HCT116 (cell line): ENCODE measurements at regions not wholly inside any gene's neighbourhood (a gene's known extent, or its start where the extent isn't known, plus 50 kb on each side); places are given as distances from the start of the nearest gene placed in this dataset.

Source experiments
- CTCF ChIP-seq, 3 experiments: fragments of 200-600 bp in 1 of 3; sonication (generic) in 1 of 3; IDR thresholded peaks in 2 of 3; conservative IDR thresholded peaks in 1 of 3; 2 replicates each; pipeline ENCODE4 v1.5.1; 2012 to 2017; ENCODE audit warnings: low read depth in 2 of 3, low read length in 2 of 3, antibody characterized with exemption in 1 of 3, borderline replicate concordance in 1 of 3, control low read depth in 1 of 3, mild to moderate bottlenecking in 1 of 3, mixed read lengths in 1 of 3, mixed run types in 1 of 3, moderate library complexity in 1 of 3; ENCODE audit not compliant: insufficient read depth in 1 of 3
- FOSL1 ChIP-seq: IDR thresholded peaks from 2 replicates; pipeline ENCODE4 v1.6.1; 2012; ENCODE audit warnings: low read depth
- REST ChIP-seq: IDR thresholded peaks from 2 replicates; pipeline ENCODE4 v1.6.1; 2012; ENCODE audit warnings: low read depth
- SP1 ChIP-seq: IDR thresholded peaks from 2 replicates; pipeline ENCODE4 v1.6.1; 2012; ENCODE audit warnings: low read depth

- TF ChIP-seq REST = no peak
- TF ChIP-seq SP1 = no peak
- no peak for TF ChIP-seq CTCF (IDR thresholded peaks at IDR 0.05 in 2 of 3, conservative IDR thresholded peaks at IDR 0.05 in 1 of 3; ENCODE audit: borderline replicate concordance in 1 of 3, insufficient read depth in 1 of 3, low read depth in 2 of 3, low read length in 2 of 3)
- no peak for TF ChIP-seq FOSL1
Observed at GRCh38 chr5:4646715-4647375, 493.3 kb upstream of the ADAMTS16 start.
